GM12878 (cell line): ENCODE measurements at regions not wholly inside any gene's neighbourhood (a gene's known extent, or its start where the extent isn't known, plus 50 kb on each side); places are given as distances from the start of the nearest gene placed in this dataset.

Source experiments
- CEBPB ChIP-seq, 2 experiments: fragments of 150-350 bp in 1 of 2; IDR thresholded peaks; 2 replicates each; pipeline ENCODE4 v1.6.1; 2012 to 2014; ENCODE audit warnings: low read depth in 2 of 2, low read length in 2 of 2, borderline replicate concordance in 1 of 2, inconsistent platforms in 1 of 2
- EGR1 ChIP-seq, 2 experiments: IDR thresholded peaks; 1 replicate in 1 of 2; 2 replicates in 1 of 2; pipeline ENCODE4 v1.6.1; 2011 to 2012; ENCODE audit warnings: low read depth in 2 of 2, low read length in 2 of 2, borderline replicate concordance in 1 of 2, mild to moderate bottlenecking in 1 of 2, moderate library complexity in 1 of 2
- POLR2A ChIP-seq: IDR thresholded peaks from 2 replicates; pipeline ENCODE4 v1.6.1; 2011; ENCODE audit warnings: low read depth, mild to moderate bottlenecking, low read length
- YY1 ChIP-seq: IDR thresholded peaks from 2 replicates; pipeline ENCODE4 v1.6.1; 2011; ENCODE audit warnings: low read depth, mild to moderate bottlenecking, low read length
- TF ChIP-seq, protein P1 (sequence below), 3 experiments: IDR thresholded peaks in 2 of 3; conservative IDR thresholded peaks in 1 of 3; 2 replicates each; pipeline ENCODE4 v1.5.1; 2011; ENCODE audit warnings: low read depth in 3 of 3, low read length in 3 of 3, mild to moderate bottlenecking in 3 of 3, control low read depth in 2 of 3, moderate library complexity in 2 of 3, inconsistent platforms in 1 of 3, mixed read lengths in 1 of 3; ENCODE audit not compliant: control insufficient read depth in 2 of 3, insufficient read depth in 1 of 3; ENCODE audit errors: extremely low read depth in 1 of 3
- TF ChIP-seq, protein P2 (sequence below): IDR thresholded peaks from 2 replicates; pipeline ENCODE4 v1.6.1; 2011; ENCODE audit warnings: low read depth, mild to moderate bottlenecking, low read length, moderate library complexity, borderline replicate concordance; ENCODE audit errors: extremely low read depth

DNA sequence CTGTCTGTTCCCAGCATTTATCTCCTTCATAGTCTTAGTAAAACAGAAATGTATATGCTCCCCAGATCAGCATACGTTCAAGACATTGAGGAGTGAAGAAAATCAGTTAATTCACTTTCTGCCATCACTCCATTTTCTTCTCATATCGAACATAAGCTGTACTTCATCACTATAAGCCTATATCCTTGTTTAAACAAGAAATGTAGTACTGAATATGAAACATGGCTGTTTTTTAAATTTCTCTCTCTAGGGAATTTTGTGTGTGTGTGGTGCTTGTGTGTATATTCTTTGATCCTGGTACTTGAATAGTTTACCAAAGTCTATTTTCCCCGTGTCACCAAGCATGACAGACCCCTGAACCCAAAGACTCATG lies 107.1 kb downstream of the HFE start:
- TF ChIP-seq YY1 = no peak
- TF ChIP-seq, protein P1, sequence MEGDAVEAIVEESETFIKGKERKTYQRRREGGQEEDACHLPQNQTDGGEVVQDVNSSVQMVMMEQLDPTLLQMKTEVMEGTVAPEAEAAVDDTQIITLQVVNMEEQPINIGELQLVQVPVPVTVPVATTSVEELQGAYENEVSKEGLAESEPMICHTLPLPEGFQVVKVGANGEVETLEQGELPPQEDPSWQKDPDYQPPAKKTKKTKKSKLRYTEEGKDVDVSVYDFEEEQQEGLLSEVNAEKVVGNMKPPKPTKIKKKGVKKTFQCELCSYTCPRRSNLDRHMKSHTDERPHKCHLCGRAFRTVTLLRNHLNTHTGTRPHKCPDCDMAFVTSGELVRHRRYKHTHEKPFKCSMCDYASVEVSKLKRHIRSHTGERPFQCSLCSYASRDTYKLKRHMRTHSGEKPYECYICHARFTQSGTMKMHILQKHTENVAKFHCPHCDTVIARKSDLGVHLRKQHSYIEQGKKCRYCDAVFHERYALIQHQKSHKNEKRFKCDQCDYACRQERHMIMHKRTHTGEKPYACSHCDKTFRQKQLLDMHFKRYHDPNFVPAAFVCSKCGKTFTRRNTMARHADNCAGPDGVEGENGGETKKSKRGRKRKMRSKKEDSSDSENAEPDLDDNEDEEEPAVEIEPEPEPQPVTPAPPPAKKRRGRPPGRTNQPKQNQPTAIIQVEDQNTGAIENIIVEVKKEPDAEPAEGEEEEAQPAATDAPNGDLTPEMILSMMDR (IDR thresholded peaks at IDR 0.05 in 2 of 3, conservative IDR thresholded peaks at IDR 0.05 in 1 of 3; ENCODE audit: control insufficient read depth in 2 of 3, extremely low read depth in 1 of 3, insufficient read depth in 1 of 3, low read depth in 3 of 3, low read length in 3 of 3) = no peak
- no peak for TF ChIP-seq EGR1 (IDR thresholded peaks at IDR 0.05; ENCODE audit: borderline replicate concordance in 1 of 2, low read depth in 2 of 2, low read length in 2 of 2)
- no peak for TF ChIP-seq POLR2A
- no peak for TF ChIP-seq CEBPB (IDR thresholded peaks at IDR 0.05; ENCODE audit: borderline replicate concordance in 1 of 2, low read depth in 2 of 2, low read length in 2 of 2)
- TF ChIP-seq, protein P2, sequence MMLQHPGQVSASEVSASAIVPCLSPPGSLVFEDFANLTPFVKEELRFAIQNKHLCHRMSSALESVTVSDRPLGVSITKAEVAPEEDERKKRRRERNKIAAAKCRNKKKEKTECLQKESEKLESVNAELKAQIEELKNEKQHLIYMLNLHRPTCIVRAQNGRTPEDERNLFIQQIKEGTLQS = no peak
